Fibroblast of villous mesenchyme (primary cell): ENCODE measurements at regions not wholly inside any gene's neighbourhood (a gene's known extent, or its start where the extent isn't known, plus 50 kb on each side); places are given as distances from the start of the nearest gene placed in this dataset.
"Not testable (repeated sequence)": the region's sequence is repeated elsewhere in the genome, so short reads cannot be mapped to it uniquely, and the experiment has no call there.

Experiments used
- DNase-seq: peaks from one replicate; pipeline ENCODE4 v3.0.0-alpha.2; 2010; ENCODE audit warnings: low read depth
- H3K4me3 ChIP-seq: 2 replicates; pipeline ENCODE4 v1.5.1; 2011; ENCODE audit warnings: low read depth, mild to moderate bottlenecking, low read length
- TF ChIP-seq, protein P1 (sequence below): IDR thresholded peaks from 2 replicates; pipeline ENCODE4 v1.5.1; 2012; ENCODE audit warnings: low read depth, mild to moderate bottlenecking, low read length; ENCODE audit not compliant: insufficient read depth

DNA sequence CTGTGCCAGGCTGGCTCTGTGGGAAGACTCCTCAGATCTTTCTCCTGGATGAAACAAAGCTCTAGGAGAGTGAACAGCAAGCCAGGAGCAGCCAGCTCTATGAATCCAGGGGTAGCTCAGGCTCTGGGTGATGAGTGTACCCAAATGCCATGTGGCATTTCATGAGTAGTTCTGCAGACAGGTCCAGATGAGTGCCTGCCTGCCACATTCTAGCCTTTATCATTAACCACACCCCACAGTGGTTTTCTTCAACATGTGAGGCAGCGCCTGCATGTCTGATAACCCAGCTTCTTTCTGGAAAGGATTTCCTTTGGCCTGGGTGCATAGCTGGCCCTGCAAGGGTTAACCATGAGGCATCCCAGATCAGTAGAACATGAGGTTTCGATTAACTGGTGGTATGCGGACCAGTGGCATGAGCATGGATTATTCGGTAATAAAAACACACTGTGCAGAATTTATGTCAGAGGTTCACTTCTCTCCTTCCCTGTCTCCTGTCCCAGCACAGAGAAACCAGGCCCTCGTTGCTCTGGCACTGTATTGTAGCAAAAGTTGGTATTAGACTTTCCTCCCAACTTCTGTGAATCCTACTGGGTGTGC is 381.9 kb upstream of the ZNF462 start:
- DNase-seq, result peak; percentile 6
- TF ChIP-seq, protein P1, sequence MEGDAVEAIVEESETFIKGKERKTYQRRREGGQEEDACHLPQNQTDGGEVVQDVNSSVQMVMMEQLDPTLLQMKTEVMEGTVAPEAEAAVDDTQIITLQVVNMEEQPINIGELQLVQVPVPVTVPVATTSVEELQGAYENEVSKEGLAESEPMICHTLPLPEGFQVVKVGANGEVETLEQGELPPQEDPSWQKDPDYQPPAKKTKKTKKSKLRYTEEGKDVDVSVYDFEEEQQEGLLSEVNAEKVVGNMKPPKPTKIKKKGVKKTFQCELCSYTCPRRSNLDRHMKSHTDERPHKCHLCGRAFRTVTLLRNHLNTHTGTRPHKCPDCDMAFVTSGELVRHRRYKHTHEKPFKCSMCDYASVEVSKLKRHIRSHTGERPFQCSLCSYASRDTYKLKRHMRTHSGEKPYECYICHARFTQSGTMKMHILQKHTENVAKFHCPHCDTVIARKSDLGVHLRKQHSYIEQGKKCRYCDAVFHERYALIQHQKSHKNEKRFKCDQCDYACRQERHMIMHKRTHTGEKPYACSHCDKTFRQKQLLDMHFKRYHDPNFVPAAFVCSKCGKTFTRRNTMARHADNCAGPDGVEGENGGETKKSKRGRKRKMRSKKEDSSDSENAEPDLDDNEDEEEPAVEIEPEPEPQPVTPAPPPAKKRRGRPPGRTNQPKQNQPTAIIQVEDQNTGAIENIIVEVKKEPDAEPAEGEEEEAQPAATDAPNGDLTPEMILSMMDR, result no peak
- no peak overlapping the region for H3K4me3 ChIP-seq

DNA sequence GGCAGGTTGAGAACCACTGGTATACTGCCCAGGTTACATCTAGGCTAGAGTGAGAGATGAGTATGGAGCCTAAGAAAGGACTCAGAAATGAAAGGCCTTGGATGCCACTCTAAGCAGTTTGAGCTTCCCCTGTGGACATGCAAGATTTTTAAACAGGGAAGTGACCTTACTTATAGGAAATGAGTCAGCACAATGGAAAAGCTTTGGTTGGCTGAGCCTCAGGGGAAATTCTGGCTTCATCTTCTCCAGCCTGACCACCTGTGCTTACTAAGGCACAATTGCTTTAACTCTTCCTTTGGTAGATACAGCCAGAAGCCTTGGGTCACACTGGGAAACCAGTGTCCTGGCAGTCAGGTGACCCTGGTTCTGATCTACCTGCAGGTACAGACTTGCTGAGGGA is 380.2 kb upstream of the ZNF462 start:
- no peak overlapping the region for H3K4me3 ChIP-seq
- DNase-seq, result no peak
- TF ChIP-seq, protein P1, result no peak

DNA sequence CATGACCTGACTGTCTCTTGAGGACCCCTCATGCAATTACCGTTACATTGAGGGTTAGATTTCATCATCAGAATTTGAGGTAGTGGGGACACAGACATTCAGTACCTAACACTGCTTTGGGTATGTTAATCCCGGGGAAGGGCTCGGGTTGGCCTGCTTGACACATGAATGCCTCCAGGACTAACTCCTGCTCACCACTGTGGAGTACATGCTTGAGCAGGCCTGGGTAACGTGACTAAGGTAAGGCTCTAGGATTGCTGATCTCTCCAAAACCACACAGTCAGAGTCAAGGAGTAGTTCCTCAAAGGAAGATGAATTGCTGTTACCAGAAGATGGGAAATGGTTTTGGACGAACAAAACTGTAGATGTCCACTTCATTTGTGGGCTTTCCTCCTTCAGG is 376.3 kb upstream of the ZNF462 start:
- no peak for DNase-seq
- no peak overlapping the region for H3K4me3 ChIP-seq
- TF ChIP-seq, protein P1, result no peak

DNA sequence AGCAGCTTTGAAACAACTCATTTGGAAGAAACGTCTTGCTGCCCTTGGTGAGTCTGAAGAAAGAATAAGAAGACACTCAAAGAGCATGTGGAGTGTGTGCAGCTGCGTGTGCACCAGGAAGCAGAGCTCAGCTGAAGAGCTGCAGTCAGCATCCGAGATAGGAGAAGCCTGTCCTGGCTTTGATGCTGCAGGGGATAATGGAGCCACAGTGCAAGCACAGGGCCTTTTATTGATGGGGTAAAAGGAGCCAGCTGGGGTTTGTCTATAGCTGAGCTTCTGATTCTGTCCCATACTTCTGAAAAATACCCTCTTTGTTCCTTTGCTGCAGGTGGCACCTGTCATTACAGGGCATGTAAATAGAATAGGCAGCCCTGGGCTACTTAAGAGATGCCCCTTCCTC is 375.7 kb upstream of the ZNF462 start:
- TF ChIP-seq, protein P1, result no peak
- no peak for DNase-seq
- H3K4me3 ChIP-seq, result no peak overlapping the region

DNA sequence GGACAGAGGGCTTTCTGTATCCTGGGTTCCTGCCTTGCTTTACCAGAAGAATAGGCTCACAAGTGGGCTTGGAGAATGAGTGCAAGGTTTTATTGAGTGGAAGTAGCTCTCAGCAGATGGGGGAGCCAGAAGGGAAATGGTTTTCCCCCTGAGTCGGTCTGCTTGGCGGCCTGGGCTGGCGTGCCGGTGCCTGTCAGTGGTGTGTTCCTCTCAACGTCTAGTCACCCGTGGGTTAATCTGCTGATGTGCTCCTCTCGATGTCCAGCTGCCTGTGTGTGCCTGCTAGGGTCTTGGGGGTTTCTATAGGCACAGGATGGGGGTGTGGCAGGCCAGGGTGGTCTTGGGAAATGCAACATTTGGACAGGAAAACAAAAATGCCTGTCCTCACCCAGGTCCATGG is 370.8 kb upstream of the ZNF462 start:
- DNase-seq, H3K4me3 ChIP-seq: not testable (repeated sequence)

DNA sequence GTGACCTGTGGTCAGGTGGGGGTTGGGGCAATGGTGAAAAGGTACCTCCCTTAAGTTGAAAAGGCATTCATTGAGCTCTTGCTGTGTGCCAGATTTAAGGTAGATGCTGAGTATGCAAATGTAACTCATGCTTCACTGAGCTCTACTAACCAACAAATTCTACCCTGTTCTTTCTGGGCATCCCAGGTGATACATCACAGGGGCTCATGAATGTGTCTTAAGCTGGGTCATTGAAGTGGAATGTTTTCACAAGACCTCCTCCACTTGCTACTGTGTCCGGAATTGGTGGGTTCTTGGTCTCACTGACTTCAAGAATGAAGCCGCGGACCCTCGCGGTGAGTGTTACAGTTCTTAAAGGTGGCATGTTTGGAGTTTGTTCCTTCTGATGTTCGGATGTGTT is 362.8 kb upstream of the ZNF462 start:
- TF ChIP-seq, protein P1, result no peak
- DNase-seq, result no peak
- no peak overlapping the region for H3K4me3 ChIP-seq

DNA sequence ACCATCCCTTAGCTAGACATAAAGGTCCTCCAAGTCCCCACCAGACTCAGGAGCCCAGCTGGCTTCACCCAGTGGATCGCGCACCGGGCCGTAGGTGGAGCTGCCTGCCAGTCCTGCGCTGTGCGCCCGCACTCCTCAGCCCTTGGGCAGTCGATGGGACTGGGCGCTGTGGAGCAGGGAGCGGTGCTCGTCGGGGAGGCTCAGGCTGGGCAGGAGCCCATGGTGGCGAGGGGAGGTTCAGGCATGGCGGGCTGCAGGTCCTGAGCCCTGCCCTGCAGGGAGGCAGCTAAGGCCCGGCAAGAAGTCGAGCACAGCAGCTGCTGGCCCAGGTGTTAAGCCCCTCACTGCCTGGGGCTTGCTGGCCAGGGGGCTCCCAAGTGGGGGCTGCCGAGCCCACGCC is 361.8 kb upstream of the ZNF462 start:
- not testable (repeated sequence) for DNase-seq, H3K4me3 ChIP-seq

DNA sequence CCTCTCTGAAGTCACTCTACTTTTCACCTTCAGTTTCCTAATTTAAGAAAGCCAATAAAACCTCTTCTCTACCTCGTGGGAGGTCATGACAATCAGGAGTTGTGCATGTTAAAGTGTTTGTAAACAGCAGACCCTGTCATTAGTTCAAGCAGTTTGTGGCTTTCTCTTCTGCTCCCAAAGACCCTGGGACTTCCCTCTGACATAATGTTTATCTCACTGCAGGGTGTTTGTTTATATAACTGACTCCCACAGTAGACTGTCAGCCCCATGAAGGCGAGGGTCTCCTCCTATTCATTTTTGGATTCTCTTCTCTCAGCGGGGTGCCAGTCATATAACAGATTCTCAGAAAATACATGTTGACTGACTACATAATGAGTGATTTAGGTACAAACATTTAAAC is 360.0 kb upstream of the ZNF462 start:
- H3K4me3 ChIP-seq, result no peak overlapping the region
- DNase-seq, result no peak
- TF ChIP-seq, protein P1, result no peak
